GM18507 (cell line): ENCODE measurements at regions not wholly inside any gene's neighbourhood (a gene's known extent, or its start where the extent isn't known, plus 50 kb on each side); places are given as distances from the start of the nearest gene placed in this dataset.
A peak's percentile ranks its signal among the peaks of the same experiment; 100 is the strongest.
"Not testable (repeated sequence)": the region's sequence is repeated elsewhere in the genome, so short reads cannot be mapped to it uniquely, and the experiment has no call there.

Experiments used
- DNase-seq: peaks from one replicate; pipeline ENCODE4 v3.0.0; 2011; ENCODE audit warnings: low read depth; ENCODE audit not compliant: insufficient read length; ENCODE audit errors: extremely low spot score
- FAIRE-seq: peaks from 2 replicates; lab custom pipeline; 2011; peaks lifted over from hg19 to GRCh38; lab: Jason Lieb, UNC

DNA sequence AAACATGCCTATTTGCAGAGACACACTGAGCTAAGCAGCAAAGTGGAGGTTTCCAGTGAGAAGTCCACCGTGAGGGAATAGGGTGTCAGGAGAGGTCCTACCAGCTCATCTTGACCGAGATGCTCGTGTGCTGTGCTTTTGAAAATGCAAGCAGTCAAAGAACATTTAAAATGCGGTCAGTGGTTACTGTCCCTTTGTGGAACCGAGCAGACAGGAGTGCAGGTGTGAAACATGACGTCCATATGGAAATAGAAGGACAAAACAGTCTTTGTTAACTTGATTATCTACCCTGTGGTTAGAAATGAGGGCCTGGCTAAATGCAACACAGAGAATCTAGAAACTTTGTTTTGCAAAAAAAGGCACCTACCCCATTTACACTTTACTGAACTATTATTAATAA, 473.3 kb downstream of the SPATA31A6 start:
- not testable (repeated sequence) for DNase-seq

DNA sequence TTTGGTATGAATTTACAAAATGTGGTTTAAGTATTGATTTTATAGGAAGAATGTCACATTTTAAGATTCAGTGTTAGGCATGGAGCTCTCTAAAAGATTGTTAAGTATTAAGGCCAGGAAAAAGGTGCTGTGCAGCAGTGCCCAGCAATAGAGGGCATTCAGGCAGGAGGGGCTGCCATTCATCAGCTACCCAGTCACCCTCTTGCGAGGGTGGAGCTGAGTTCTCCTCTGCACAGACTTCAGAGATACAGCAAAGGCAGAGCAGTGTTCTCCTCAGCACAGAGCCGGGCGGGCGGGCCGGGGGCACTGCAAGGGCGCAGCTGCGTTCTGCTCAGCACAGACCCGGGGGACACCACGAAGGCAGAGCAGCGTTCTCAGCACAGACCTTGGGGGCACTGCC, 474.0 kb downstream of the SPATA31A6 start:
- FAIRE-seq, DNase-seq: not testable (repeated sequence)

More for the DNA sequence above, 473.3 kb downstream of the SPATA31A6 start:
- FAIRE-seq, result not testable (repeated sequence)

DNA sequence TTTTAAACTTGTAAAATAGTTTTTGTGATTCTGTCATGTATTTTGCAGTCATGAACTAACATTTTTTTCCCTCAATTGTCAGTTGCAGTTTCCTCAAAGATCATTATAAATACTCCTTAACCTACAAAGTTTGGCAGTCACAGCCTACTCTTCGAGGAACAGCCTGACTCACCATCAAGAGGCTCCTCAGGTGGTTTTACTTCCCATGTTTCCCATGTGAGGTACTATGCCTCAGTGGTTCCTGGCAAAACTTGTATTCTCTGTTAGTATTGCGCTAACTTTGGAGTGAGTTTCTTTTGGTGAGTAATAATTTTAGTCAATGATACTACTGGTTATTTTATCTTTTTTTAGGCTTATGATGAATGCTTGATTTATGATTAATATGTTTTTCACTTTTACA, 513.7 kb downstream of the SPATA31A6 start:
- not testable (repeated sequence) for DNase-seq, FAIRE-seq

DNA sequence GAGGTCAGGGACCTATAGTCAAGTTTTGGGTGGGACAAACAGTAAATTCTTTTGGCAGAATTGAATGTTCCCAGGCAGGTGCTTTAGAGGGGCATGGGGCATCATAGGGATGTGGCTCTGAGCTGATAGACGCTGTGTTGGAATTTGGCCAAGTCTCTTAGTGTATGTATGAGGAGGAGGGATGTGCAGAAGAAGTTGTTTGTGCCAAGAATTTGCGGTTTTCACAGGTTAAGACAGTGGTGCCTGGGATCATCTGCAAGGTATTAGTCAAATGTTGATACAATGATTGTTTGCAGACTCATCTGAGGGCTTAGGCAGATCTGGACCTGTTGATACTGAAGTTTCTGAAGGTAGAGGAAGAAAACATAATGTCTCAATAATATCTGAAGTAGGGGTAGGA, 519.4 kb downstream of the SPATA31A6 start:
- FAIRE-seq, result not testable (repeated sequence)

DNA sequence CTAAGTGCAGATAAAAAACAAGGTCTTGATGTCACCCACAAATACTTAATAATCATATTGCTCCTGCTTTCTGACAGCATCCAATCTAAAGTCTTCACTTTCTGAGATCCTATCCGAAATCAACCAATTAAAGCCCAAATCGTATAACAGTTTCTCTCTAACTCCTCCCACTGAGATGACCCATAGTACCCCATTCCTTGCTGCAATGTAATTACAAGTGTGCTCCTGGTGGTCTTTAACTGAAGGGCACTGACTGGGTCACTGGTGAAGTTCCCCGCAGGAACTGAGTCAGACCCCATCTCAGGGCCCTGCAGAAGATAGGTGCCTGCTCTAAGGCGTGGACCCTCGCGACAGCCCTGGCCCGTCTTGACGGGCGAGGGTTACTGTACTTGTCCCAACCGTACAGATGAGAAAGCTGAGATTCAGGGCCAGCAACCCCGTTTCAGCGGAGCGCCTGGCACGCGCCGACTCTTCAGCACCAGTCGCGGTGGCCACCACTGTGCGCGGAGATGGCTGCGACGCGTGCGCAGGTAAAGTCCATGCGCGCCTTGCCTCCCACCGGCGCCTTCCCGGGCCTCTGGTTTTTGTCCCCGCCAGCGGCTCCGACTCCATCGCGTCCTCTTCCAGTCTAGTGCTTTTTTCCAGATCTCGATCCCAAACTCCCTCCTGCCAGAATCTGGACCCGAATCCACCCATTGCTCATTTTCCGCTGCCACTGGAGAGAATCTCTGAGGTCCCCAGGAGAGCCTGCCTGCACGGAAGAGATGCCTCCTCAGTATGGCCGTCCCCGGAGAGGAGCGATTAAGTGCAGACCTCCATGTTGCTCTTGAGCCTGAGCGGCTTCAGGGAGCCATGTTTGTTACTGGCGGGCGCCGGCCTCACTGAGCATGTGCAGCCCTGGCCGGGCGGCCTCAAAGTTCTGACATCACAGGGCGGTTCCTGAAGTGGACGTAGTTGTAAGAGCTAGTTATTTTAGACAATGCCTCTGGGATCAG, 541.7 kb downstream of the SPATA31A6 start:
- DNase-seq, FAIRE-seq: not testable (repeated sequence)

More for the DNA sequence above, 519.4 kb downstream of the SPATA31A6 start:
- not testable (repeated sequence) for DNase-seq

DNA sequence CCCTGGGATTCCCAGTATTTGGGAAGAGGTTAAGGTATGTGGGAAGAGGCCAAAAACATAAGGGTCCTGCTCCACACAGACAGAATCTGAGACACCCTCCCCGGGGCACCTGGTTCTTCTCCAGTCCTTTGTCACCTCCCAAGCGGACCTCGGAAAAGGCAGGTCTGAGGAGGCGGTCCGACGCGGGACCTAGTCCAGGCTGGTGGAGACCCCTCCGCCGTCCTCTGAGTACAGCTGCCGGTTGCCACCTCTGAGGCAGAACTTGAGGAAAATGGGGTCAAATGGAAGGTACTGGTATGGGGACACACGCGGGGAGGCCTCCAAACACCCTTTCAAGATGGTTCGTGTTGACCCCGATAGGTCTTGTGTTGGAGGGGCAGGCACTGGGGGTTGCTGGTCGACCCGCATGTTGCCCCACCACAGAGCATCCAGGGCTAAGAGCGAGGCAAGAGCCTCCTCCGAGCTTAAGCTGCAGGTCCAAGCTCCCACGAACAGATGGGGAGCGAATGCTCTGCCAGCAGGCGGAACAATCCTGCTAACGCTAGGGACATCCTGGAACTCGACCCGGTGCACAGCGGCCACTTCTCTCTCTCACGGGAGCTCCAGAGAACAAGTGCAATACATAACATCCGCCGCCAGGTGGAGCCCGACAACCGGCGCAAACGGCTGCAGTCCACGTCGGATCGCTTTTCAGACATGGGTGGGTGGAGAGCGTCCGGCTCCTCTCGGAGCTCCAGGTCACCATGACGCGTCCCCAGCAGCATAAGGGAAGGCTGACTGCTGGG, 559.8 kb downstream of the SPATA31A6 start:
- DNase-seq, result peak; percentile 45
- FAIRE-seq, result not testable (repeated sequence)

DNA sequence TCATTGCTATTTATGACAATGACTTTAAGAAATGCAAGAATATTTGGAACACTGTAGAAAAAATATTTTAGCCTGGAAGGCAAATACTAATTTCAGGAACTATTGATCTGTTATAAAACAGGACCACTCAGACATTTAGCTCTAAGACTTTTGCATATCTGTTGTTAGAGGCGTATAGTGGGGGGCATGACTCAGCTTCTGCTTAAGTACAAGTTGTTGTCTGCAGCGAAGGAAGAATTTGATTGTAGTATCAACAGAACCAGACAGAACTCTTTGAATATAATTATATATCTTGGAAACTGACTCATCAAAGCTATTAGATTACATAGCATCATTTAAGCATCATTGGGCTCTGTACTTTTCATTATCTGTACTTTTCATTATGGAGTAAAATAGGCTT, 573.8 kb downstream of the SPATA31A6 start:
- DNase-seq, FAIRE-seq: not testable (repeated sequence)

DNA sequence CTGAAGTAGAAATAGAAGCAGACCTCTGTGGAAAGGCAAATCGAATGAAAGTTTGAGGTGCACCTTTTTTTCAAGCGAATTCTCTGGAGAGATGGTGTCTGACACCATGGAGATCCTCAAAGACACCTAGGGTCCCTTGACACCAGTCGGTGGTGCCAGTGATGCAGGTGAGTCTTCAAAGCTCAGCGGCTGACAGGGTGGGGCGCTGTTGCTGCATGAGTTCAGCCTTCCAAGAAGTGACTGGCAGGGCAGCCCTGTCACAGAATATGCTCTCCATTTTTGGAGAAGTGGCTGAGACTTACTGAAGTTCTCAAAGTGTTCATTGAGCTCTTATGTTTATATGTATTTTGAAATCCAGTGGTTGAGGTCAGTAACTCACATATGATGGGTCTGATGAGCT, 575.9 kb downstream of the SPATA31A6 start:
- not testable (repeated sequence) for DNase-seq, FAIRE-seq

DNA sequence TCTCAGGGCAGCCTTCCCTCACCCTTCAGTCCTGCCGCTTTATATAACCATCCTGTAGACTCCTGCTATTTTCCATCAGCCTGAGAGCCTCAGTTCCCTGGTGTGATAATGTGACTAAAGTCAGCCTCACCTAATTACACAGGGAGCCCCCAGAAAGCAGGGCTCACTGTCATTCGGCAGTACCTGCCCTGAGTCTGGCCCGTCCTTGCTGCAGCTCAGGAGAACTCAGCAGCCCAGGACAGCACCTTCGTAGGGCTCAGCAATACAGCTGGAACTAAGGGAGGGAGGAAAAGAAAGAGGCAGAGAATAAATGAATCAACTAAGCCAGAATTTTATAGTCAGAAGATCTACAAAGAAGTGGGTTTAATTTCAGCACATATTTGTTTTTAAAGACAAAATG, 598.7 kb downstream of the SPATA31A6 start:
- not testable (repeated sequence) for FAIRE-seq, DNase-seq

DNA sequence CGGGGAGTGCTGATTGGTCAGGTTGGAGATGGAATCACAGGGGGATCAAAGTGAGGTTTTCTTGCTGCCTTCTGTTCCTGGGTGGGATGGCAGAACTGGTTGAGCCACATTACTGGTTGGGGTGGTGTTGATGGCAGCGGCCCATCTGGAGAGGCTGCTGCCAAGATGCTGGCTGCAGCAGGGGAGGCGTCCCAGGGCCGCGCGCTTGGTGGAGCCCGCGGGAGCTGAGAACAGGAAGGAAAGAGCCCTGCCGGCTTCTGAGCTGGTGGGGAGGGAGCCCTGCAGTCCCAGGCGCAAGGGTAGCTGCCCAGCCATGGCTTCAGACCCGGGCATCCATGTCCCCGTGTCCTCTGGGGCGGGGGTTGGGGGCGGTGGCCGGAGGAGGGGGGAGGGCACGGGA, 609.3 kb downstream of the SPATA31A6 start:
- not testable (repeated sequence) for DNase-seq, FAIRE-seq

DNA sequence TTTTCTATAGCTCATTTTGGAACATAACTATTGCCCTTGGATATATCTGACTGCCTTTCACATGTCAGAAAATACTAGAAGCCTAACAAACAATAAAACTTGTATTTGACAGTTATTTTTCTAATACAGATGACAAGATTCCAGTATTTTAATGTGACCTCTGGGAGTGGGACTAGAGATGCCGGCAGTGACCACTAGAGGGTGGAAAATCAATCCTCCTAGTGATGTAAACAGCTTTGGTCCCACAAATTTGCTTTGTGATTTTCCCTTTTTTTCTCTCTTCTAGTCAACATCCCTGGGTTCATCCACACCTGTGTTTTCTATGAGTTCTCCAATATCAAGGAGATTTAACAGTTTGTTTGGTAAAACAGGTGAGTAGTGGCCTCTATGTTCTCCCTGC, 615.1 kb downstream of the SPATA31A6 start:
- FAIRE-seq, DNase-seq: not testable (repeated sequence)

DNA sequence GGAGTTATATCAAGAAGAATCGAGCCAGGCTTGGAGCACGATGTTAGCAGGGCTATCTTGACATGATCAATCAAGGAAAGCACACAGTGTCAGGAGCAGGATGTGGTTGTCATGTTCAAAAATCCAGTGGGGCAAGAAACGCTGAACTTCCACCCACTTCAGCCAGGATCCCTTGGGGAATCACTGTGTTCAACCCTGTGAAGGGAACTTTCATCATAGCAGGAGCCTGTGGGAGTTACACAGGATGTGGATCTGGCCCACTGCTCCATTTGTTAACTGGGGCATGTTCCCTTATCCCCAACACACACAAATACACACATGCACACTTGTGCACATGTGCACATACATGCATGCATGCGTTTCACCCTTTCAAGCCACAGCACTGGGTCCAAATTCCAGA, 619.3 kb downstream of the SPATA31A6 start:
- FAIRE-seq, DNase-seq: not testable (repeated sequence)

DNA sequence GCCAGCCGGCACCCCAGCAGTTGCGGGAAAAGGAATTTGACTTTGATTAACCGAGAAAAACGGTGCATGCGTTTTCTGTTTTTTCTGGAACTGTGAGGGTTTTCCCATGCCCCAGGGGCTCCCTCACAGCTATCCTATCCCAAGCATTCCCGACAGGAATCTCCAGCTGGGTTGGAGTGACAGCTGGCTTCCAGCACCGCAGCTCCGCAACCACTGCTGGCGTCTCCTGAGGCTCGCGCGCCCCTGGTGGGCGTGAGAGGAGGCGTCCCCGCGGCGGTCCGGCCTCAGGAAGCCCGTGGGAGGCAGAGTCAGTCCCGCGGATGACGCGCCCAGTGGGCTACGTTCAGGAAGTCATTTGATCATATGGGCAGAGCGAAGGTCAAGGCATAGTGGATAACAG, 623.2 kb downstream of the SPATA31A6 start:
- FAIRE-seq, DNase-seq: not testable (repeated sequence)

DNA sequence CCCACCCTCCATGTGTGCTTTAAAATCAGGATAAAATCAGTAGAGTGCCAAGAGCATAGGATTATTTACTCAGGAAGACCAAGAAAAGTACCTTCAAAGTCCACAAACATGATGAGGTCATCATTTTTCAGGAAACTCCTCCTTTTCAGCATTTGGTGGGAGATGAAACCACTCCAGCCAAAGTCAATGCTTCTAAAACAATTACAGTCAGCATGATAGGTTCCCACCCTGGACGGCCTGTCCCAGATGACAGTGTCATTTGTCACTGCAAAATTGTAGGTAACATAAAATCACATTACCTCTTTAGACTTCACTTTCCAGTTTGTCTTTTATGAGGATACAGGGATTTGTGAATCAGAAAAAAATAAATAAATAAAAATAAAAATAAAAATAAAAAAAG, 638.0 kb downstream of the SPATA31A6 start:
- DNase-seq, FAIRE-seq: not testable (repeated sequence)

DNA sequence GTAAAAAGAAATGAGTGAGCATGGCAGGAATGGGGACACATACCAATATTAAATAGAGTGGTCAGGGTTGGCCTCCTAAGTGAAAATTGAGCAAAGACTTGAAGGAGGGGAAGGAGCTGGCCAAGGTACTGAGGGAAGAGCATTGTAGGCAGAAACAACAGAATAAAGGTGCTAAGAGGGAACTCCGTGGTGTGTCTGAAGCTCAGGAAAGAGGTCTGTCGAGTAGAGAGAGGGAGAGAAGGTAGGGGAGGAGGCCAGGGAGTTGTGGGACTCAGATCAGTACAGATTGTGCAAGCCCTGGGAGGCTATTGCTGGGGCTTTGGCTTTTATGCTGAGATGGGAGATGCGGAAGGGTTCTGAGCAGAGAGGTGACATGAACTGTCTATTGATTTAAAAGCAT, 664.7 kb downstream of the SPATA31A6 start:
- not testable (repeated sequence) for FAIRE-seq, DNase-seq

DNA sequence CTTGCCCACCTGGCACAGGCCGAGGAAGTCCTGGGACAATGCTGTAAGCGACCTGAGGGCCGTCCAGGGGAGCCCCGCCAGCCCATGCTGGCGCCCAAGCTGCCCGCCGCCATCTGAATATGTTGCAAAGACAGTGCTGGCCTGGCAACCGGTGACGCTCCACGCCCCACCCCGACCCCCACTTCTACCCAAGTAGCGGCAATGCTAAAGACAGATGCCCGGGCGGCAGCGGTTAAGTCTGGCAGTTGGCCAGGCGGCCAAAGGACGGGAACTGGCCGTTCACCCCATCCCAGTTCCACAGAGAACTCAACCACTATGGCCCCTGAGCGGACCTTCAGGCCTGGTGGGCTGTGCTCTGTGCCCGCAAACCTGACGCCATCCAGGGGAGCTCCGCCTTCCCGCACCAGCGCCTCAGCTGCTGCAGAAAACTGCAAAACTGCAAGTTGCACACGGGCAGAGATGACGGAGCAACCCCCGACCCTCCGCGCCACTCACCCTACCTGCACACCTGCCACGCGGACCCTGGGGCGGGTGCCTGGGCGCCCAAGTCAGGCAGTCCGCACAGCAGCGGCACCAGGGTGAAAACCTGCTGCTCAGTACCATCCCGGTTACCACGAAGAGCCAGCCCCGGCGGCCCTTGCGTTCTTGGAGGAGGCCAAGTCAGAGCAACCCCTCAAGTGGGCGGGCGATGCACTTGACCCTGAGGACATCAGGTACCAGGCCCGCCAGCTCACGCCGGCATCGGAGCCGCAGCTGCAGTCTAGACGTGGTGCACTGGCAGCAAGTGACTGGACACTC, 667.6 kb downstream of the SPATA31A6 start:
- not testable (repeated sequence) for DNase-seq, FAIRE-seq

DNA sequence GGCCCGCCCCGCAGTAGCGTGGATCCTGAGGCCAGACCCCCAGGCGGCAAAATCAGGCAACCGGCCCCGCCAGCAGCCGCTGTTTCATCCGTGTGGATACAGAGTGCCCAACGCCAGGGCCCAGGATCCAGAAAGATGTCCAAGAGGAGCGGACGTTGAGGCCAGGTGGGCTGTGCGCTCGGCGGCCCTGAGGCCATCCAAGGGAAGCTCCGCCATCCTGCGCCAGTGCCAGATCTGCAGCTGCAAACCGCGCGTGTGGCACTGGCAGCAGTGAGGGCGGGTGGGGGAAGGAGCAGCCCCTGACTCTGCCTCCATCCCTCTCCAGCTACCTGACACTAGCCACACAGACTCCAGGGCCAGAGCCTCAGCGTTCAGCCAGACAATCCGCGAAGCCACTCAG, 668.2 kb downstream of the SPATA31A6 start:
- FAIRE-seq, DNase-seq: not testable (repeated sequence)

DNA sequence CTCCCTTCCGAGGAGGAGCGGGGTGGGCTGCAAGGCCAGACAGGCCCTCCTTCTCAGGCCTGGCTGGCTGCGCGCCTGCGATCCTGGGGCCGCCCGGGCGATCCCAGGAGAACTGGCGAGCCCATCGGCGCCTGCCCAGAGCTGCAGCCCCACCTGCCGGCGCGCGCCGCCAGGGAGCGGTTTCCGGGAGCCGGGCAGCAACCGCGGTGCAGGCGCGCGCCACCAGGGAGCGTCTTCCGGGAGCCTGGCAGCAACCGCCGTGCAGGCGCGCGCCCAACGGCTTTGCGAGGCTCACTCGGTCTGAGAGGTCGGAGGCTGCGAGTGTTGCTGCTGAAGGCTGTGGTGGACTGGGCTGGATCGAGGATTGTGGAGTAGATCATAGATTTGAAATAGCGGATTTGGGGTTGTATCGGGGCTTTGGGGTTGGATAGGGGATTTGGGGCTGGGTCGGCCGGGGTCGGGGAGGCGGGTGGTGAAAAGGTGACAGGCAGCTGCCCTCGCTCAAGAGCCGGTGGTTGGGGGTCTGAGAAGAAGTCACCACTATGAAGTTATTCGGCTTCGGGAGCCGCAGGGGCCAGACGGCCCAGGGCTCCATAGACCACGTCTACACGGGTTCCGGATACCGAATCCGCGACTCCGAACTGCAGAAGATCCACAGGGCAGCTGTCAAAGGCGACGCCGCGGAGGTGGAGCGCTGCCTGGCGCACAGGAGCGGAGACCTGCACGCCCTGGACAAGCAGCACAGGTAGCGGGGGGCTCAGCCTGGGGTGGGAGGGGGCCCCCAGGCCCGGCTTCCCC, 668.9 kb downstream of the SPATA31A6 start:
- FAIRE-seq, DNase-seq: not testable (repeated sequence)
